Mammary epithelial cell (primary cell): ENCODE measurements at regions not wholly inside any gene's neighbourhood (a gene's known extent, or its start where the extent isn't known, plus 50 kb on each side); places are given as distances from the start of the nearest gene placed in this dataset.

Experiments used
- EZH2 ChIP-seq: IDR thresholded peaks from 2 replicates; pipeline ENCODE4 v1.6.1; 2012; ENCODE audit warnings: low read length, inconsistent platforms, borderline replicate concordance
- TF ChIP-seq, protein P1 (sequence below), 2 donors: IDR thresholded peaks in 1 of 2; conservative IDR thresholded peaks in 1 of 2; 2 replicates each; pipeline ENCODE4 v1.5.1; 2011 to 2012; ENCODE audit warnings: inconsistent platforms in 2 of 2, low read length in 2 of 2, mild to moderate bottlenecking in 2 of 2, control low read depth in 1 of 2, low read depth in 1 of 2; ENCODE audit not compliant: insufficient read depth in 1 of 2; ENCODE audit errors: extremely low read depth in 1 of 2

DNA sequence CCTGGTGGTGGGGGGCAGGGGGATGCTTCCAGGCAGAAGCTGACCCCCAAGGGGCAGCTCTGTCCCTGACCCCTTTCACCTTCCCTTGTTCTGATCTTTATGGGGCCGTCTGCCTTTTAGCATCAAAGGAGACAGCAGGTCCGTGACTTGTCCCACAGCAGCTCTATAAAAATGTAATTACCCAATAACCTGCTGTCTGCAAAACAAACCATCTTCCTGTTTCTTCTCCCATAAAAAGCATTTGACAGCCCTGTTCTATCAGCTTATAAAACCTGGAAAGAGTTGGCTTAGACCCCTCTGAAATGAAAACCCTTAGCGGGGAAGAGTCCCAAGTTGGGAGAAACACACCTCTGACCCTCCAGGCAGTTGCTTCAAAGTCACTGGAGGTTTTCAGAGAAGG, 416.9 kb downstream of the MED13L start:
- TF ChIP-seq, protein P1, sequence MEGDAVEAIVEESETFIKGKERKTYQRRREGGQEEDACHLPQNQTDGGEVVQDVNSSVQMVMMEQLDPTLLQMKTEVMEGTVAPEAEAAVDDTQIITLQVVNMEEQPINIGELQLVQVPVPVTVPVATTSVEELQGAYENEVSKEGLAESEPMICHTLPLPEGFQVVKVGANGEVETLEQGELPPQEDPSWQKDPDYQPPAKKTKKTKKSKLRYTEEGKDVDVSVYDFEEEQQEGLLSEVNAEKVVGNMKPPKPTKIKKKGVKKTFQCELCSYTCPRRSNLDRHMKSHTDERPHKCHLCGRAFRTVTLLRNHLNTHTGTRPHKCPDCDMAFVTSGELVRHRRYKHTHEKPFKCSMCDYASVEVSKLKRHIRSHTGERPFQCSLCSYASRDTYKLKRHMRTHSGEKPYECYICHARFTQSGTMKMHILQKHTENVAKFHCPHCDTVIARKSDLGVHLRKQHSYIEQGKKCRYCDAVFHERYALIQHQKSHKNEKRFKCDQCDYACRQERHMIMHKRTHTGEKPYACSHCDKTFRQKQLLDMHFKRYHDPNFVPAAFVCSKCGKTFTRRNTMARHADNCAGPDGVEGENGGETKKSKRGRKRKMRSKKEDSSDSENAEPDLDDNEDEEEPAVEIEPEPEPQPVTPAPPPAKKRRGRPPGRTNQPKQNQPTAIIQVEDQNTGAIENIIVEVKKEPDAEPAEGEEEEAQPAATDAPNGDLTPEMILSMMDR (conservative IDR thresholded peaks at IDR 0.05 in 1 of 2, IDR thresholded peaks at IDR 0.05 in 1 of 2; ENCODE audit: extremely low read depth in 1 of 2, insufficient read depth in 1 of 2, low read depth in 1 of 2, low read length in 2 of 2): no peak
- TF ChIP-seq EZH2: no peak
